Calu3 (cell line): ENCODE measurements at regions not wholly inside any gene's neighbourhood (a gene's known extent, or its start where the extent isn't known, plus 50 kb on each side); places are given as distances from the start of the nearest gene placed in this dataset.
"Not testable (repeated sequence)": the region's sequence is repeated elsewhere in the genome, so short reads cannot be mapped to it uniquely, and the experiment has no call there.

ENCODE experiments used
- BruUV-seq: library from RNA; stranded (reverse); fragments of 400-500 nt; replicated peaks from 2 replicates; lab custom pipeline; 2021; lab: Mats Ljungman, UMichigan
- CTCF ChIA-PET: fragments of 300-600 bp; sonication (Branson Sonifier 250); formaldehyde crosslinking; loops from one replicate; lab custom pipeline; 2022; ENCODE audit warnings: antibody characterized with exemption; lab: Charles Lee
- DNase-seq: peaks from one replicate; pipeline ENCODE4 v3.0.0; 2022
- H3K27ac Mint-ChIP-seq: one replicate; pipeline ENCODE4 v1.8.0; 2022; ENCODE audit warnings: mixed read lengths; ENCODE audit not compliant: unreplicated experiment
- H3K27me3 Mint-ChIP-seq: one replicate; pipeline ENCODE4 v1.8.0; 2022; ENCODE audit warnings: mixed read lengths; ENCODE audit not compliant: unreplicated experiment
- H3K36me3 Mint-ChIP-seq: one replicate; pipeline ENCODE4 v1.8.0; 2022; ENCODE audit warnings: mild to moderate bottlenecking, moderate library complexity, mixed read lengths; ENCODE audit not compliant: insufficient read depth, unreplicated experiment
- H3K4me1 Mint-ChIP-seq: one replicate; pipeline ENCODE4 v1.8.0; 2022; ENCODE audit warnings: mild to moderate bottlenecking, low read depth, mixed read lengths; ENCODE audit not compliant: unreplicated experiment
- H3K4me3 Mint-ChIP-seq: one replicate; pipeline ENCODE4 v1.8.0; 2022; ENCODE audit warnings: mild to moderate bottlenecking, low read depth, moderate library complexity, mixed read lengths; ENCODE audit not compliant: unreplicated experiment
- H3K9me3 Mint-ChIP-seq: one replicate; pipeline ENCODE4 v1.8.0; 2022; ENCODE audit warnings: low read depth, mixed read lengths; ENCODE audit not compliant: unreplicated experiment
- intact Hi-C: fragments of 100-400 bp; cut with micrococcal nuclease; formaldehyde crosslinking; loops from one replicate; pipeline ENCODE4 v1.10.0; 2022; ENCODE audit not compliant: unreplicated experiment

DNA sequence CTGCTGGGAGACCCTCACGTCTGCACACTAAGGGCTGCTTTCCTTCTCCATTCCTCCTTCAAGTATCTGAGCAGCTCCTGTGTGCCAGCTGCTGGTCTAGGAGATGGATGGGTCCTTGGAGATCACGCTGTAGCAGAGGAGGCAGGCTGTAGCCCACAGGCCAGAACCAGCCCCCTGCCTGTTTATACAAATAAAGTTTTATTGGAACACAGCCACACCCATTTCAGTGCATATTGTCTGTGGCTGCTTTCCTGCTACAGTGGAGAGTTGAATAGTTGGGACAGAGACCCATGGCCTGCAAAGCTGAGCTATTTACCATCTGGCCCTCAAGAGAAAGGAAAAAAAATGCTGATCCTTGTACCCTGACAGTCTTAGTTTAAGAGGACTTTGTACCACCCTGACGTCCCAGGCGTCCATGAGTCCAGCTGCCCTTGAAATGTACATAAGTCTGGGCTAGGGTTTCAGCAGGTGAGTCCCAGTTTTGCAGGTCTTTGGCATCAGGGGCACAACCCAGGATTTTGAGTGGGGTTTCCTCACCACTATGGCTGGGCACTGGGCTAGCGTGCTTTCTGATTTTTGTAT lies 95.8 kb downstream of the DEFB131A start:
- H3K4me1 Mint-ChIP-seq, intact Hi-C loops, CTCF ChIA-PET, H3K36me3 Mint-ChIP-seq, H3K27ac Mint-ChIP-seq, DNase-seq, BruUV-seq, H3K9me3 Mint-ChIP-seq, H3K4me3 Mint-ChIP-seq, H3K27me3 Mint-ChIP-seq: not testable (repeated sequence)

DNA sequence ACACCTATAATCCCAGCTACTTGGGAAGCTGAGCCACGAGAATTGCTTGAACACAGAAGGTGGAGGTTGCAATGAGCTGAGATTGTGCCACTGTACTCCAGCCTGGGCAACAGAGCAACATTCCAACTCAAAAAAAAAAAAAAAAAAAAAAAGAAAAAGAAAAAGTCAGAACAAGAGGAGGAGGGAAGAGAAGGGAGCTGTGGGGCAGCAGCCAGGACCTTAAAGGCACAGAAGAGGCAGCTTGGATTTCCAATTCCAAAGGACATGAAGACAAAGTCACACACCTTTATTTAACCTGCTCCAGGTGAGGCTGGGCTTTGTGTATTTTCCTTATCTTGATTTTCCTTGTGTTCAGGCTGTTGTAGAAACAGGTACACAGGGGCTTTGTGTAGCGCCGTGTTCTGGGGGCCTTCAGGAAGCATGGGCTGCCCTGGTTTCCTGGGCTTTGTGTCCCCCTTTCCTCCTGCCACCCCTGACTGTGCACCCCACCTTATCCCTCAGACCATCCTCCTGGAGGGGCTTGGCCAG lies 97.2 kb downstream of the DEFB131A start:
- H3K36me3 Mint-ChIP-seq, CTCF ChIA-PET, H3K4me3 Mint-ChIP-seq, BruUV-seq, H3K27ac Mint-ChIP-seq, H3K4me1 Mint-ChIP-seq, intact Hi-C loops, H3K27me3 Mint-ChIP-seq, DNase-seq, H3K9me3 Mint-ChIP-seq: not testable (repeated sequence)

DNA sequence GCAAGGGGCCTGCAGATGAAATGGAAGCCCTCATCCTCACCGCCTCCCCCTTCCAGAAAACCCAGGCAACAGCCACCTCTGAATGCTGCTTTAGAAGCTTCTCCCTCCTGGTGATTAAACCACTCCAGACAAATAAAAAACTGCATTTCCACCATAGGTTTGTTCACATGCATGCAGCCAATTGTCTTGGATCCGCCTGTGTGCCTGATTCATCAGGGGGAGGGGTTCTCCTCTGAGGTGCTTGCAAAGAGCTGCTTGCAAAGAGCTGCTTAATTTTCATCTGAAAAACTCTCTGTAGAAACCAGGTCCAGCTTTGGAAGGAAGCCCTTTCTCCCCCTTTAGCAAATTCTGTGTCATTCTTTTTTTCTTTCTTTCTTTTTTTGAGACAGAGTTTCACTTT lies 100.6 kb downstream of the DEFB131A start:
- H3K27me3 Mint-ChIP-seq, H3K4me1 Mint-ChIP-seq, intact Hi-C loops, BruUV-seq, CTCF ChIA-PET, H3K9me3 Mint-ChIP-seq, H3K36me3 Mint-ChIP-seq, H3K27ac Mint-ChIP-seq, H3K4me3 Mint-ChIP-seq, DNase-seq: not testable (repeated sequence)

DNA sequence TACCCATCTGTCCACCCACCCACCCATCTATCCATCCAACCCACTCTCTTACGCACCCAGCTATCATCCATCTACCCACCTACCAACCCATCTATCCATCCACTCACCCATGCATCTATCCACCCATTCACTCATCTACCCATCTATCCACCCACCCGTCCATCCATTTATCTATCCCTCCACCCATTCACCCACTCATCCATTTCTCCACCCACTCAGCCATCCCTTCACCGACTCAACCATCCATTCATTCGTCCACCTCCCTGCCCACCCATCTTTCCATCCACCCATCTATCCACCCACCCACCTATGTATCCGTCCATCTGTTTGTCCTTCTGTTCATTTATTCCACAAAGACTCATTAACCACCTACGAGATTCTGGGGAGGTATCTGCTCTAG lies 103.3 kb downstream of the DEFB131A start:
- H3K27ac Mint-ChIP-seq, intact Hi-C loops, H3K9me3 Mint-ChIP-seq, BruUV-seq, DNase-seq, H3K36me3 Mint-ChIP-seq, CTCF ChIA-PET, H3K4me1 Mint-ChIP-seq, H3K4me3 Mint-ChIP-seq, H3K27me3 Mint-ChIP-seq: not testable (repeated sequence)

GRCh38 chr4:9556076-9556475 lies 111.9 kb downstream of the DEFB131A start:
- CTCF ChIA-PET, H3K27me3 Mint-ChIP-seq, H3K27ac Mint-ChIP-seq, intact Hi-C loops, H3K36me3 Mint-ChIP-seq, H3K4me1 Mint-ChIP-seq, H3K9me3 Mint-ChIP-seq, BruUV-seq, H3K4me3 Mint-ChIP-seq, DNase-seq: not testable (repeated sequence)

- H3K4me1 Mint-ChIP-seq, CTCF ChIA-PET, H3K27me3 Mint-ChIP-seq, intact Hi-C loops, H3K4me3 Mint-ChIP-seq, H3K27ac Mint-ChIP-seq, BruUV-seq, H3K36me3 Mint-ChIP-seq, DNase-seq: not testable (repeated sequence)
- peaks cover 10% of the 10 kb centered on the region for H3K9me3 Mint-ChIP-seq
Observed at GRCh38 chr4:9577869-9578268, 133.7 kb downstream of the DEFB131A start.

- H3K4me3 Mint-ChIP-seq, H3K9me3 Mint-ChIP-seq, H3K36me3 Mint-ChIP-seq, DNase-seq, CTCF ChIA-PET, BruUV-seq, H3K4me1 Mint-ChIP-seq, H3K27me3 Mint-ChIP-seq, intact Hi-C loops, H3K27ac Mint-ChIP-seq: not testable (repeated sequence)
Observed at GRCh38 chr4:9582880-9583279, 138.7 kb downstream of the DEFB131A start.
